HG03442 (cell line): ENCODE measurements at regions not wholly inside any gene's neighbourhood (a gene's known extent, or its start where the extent isn't known, plus 50 kb on each side); places are given as distances from the start of the nearest gene placed in this dataset.
"Not testable (repeated sequence)": the region's sequence is repeated elsewhere in the genome, so short reads cannot be mapped to it uniquely, and the experiment has no call there.

ENCODE experiments used
- ATAC-seq: cut with Tn5 transposase; IDR thresholded peaks from one replicate; pipeline ENCODE4 v1.9.1; 2021; ENCODE audit warnings: mild to moderate bottlenecking, moderate library complexity; ENCODE audit not compliant: unreplicated experiment

- no peak for ATAC-seq
Observed at GRCh38 chr10:124324856-124325632, 93.7 kb downstream of the OAT start.

GRCh38 chr10:124324451-124324850 lies 94.3 kb downstream of the OAT start:
- ATAC-seq: no peak

- ATAC-seq: no peak
Observed at GRCh38 chr10:124323806-124324205, 94.9 kb downstream of the OAT start.

- ATAC-seq: no peak
Observed at GRCh38 chr10:124323111-124323725, 95.5 kb downstream of the OAT start.

- ATAC-seq: no peak
Observed at GRCh38 chr10:124322191-124322980, 96.3 kb downstream of the OAT start.

GRCh38 chr10:124321433-124322089 lies 97.2 kb downstream of the OAT start:
- no peak for ATAC-seq

- ATAC-seq: no peak
Observed at GRCh38 chr10:124320778-124321432, 97.8 kb downstream of the OAT start.

- no peak for ATAC-seq
Observed at GRCh38 chr10:124319926-124320391, 98.8 kb downstream of the OAT start.

- not testable (repeated sequence) for ATAC-seq
Observed at GRCh38 chr10:124319520-124319919, 99.2 kb downstream of the OAT start.

GRCh38 chr10:124318811-124319210 lies 99.9 kb downstream of the OAT start:
- ATAC-seq: no peak

- no peak for ATAC-seq
Observed at GRCh38 chr10:124318076-124318475, 100.6 kb downstream of the OAT start.

GRCh38 chr10:124316326-124316725 lies 102.4 kb downstream of the OAT start:
- ATAC-seq: no peak

GRCh38 chr10:124315591-124316270 lies 103.0 kb downstream of the OAT start:
- ATAC-seq: no peak

GRCh38 chr10:124313374-124313773 lies 105.3 kb downstream of the OAT start:
- ATAC-seq: no peak

- no peak for ATAC-seq
Observed at GRCh38 chr10:124308811-124309210, 109.9 kb downstream of the OAT start.

GRCh38 chr10:124308056-124308645 lies 110.6 kb downstream of the OAT start:
- no peak for ATAC-seq

GRCh38 chr10:124307591-124307990 lies 111.1 kb downstream of the OAT start:
- no peak for ATAC-seq

- no peak for ATAC-seq
Observed at GRCh38 chr10:124306922-124307371, 111.8 kb downstream of the OAT start.

GRCh38 chr10:124306520-124306919 lies 112.2 kb downstream of the OAT start:
- ATAC-seq: no peak

GRCh38 chr10:124305984-124306383 lies 112.7 kb downstream of the OAT start:
- no peak for ATAC-seq
